ENCODE measurements at regions not wholly inside any gene's neighbourhood (a gene's known extent, or its start where the extent isn't known, plus 50 kb on each side); places are given as distances from the start of the nearest gene placed in this dataset.
"Not testable (repeated sequence)": the region's sequence is repeated elsewhere in the genome, so short reads cannot be mapped to it uniquely, and the experiment has no call there.

- no peak for DNase-seq
Measured at GRCh38 chr13:68597641-68598040, 1367.5 kb upstream of the PCDH9 start.

DNA sequence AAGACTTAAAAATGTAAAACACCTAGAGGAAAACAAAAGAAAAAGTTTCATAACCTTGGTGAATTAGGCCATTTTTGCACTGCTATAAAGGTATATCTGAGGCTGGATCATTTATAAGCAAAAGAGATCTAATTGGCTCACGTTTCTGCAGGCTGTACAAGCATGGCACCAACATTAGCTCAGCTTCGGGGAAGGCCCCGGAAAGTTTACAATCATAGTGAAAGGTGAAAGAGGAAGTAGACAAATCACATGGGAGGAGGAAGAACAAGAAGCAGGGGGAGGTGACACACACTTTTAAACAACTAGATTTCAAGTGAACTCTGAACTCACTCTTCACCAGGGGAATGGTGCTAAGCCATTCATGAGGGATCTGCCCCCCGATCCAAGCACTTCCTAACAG is 1358.5 kb upstream of the PCDH9 start:
- no peak for DNase-seq

GRCh38 chr13:68584776-68585175 is 1354.6 kb upstream of the PCDH9 start:
- DNase-seq: no peak

DNA sequence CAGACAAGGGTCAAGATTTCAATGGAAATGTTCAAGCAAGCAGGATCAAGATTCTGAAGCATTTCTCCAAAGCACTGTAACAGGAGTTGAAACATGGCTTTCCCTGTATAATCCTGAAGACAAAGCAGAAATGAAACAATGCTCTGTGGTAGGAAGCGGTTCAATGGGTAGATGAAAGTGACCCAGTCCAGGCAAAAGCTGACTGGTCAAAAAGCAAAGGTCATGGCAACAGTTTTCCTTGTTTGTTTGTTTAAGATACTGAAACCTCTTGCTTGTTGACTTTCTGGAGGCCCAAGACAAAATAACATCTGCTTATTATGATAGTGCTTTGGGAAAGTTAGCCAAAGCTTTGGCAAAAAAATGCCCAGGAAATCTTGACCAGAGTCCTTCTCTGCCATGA is 1343.9 kb upstream of the PCDH9 start:
- no peak for DNase-seq

DNA sequence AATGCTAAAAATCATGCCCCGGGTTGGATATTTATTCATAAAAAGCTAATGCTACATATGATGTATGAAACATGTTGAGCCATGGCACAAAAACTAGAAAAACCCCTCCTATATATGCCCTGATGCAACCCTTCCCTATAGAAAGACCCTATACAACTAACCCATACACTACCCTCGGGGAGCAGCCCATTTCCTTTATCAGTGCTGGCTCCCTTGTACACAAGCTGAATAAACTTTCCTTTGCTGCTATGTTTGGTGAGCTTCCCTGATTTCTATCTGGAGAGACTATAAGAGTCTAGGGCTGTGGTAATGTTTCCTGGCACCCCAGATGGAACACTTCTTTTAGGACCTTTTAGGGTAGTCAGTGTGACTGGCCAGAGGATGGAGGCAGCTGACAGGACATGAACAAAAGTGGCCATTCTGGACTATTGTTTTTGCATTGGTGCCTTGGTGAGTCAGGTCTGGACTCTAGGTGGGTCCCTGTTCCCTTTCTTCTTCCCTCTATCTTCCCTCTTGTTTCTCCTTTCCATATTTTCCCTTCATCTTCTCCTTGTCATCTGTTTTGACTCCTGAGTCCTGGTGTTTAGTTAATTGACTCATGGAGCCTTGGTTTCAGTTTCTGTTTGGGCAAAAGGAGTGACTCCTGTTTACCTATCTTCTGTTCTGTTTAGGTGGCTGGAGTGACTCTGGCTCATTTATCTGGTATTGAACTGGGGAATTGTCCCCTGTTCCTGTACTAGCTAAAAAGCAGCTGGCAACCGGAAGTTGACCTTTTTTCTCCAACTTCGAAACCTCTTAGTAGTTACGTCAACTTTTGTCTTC is 1321.8 kb upstream of the PCDH9 start:
- DNase-seq: no peak

- no peak for DNase-seq
Measured at GRCh38 chr13:68550330-68550729, 1320.2 kb upstream of the PCDH9 start.

- DNase-seq: no peak
Measured at GRCh38 chr13:68540244-68540643, 1310.1 kb upstream of the PCDH9 start.

GRCh38 chr13:68535329-68535728 is 1305.2 kb upstream of the PCDH9 start:
- DNase-seq: no peak

GRCh38 chr13:68527167-68527566 is 1297.0 kb upstream of the PCDH9 start:
- not testable (repeated sequence) for DNase-seq

DNA sequence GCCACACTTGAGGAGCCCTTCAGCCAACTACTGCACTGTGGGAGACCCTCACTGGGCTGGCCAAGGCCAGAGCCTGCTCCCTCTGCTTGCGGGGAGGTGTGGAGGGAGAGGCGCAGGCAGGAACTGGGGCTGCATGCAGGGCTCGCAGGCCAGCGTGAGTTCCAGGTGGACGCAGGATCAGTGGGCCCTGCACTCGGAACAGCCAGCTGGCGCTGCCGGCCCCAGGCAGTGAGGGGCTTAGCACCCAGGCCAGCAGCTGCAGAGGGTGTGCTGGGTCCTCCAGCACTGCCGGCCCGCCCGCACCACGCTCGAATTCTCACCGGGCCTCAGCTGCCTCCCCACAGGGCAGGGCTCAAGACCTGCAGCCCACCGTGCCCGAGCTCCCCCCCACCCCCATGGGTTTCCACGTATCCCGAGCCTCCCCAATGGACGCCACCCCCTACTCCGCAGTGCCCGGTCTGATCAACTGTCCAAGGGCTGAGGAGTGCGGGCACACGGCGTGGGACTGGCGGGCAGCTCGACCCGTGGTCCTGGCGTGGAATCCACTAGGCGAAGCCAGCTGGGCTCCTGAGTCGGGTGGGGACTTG is 1293.8 kb upstream of the PCDH9 start:
- no peak for DNase-seq

DNA sequence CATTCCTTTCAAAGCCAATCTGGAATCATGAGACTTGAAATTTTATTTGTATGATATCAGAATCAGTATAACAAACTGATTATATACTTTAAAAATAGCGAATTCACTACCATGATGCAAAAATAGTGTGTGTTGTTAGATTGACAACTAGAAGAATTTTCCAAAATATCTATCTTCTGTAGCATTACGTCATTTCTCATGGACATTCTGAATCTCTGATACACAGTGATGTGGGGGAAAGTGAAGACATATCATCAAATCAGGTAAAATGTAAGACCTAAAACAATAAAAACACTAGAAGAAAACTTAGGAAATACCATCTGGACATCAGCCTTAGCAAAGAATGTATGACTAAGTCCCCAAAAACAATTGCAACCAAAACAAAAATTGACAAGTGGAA is 1292.0 kb upstream of the PCDH9 start:
- DNase-seq: no peak

DNA sequence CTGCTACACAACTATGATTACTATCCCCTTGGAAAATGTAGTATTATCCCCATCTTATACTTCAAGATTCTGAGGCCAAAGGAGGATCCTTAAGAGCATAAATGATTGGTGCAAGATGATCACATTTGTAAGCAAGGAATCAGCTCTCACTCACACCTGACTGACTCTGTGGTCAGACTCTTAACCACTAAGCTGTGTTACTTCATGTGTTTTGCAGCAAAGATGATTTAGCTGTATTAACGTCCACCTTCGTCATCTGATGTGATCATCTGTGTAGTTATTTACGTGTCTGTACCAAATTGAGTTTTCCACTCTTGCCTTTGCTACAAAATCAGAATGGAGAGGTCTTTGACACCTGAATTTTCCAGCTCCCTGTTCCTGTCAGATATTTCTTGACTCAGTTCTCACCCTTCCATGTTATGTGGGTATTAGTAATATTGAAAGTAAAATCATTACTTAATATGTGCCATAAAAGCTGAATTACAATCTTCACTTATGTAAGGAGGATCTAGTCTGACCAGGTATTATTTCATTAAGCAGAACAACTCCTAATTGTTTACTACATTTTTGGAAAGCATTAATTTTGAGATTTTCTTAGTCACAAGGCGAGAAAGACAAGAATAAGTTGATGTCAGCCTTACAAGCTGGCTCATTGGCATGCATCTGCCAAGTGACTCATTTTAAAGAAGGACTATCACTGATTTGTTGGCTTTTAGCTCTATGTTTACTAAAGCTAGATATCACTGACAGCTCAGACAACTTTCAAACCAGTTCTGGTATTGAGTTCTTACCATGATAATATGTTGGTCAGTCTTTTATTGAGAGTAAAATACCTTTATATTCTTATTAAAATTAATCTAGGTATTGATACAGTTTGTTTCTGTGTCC is 1279.8 kb upstream of the PCDH9 start:
- no peak for DNase-seq

DNA sequence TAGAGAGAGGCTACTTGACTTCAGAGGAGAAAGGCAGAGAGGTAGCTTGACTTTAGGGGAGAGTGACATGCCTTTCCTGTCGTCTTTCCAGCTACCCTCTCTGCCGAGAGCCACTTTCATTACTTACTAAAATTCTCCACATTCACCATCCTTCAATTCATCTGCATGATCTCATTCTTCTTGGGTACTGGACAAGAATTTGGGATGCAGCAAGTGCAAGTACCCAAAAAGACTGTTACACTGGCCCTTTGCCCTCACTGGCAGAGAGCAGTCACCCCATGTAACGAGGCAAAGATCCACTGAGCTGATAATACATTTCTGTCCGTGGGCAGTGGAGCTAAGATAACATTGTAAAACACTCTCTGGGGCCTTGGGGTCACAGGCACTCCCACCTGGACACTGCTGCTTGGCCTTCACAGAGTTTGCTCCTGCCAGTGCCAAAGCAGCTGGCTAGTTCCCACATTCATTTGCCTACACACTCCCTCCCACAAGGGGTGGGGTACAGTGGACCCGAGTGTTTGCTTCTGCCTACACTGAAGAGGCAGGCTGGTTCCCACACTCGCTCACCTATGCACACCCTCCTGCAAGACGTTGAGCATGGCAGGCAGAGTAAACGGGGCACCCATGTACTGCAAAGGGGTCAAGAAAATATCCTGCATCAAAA is 1276.9 kb upstream of the PCDH9 start:
- DNase-seq: no peak

DNA sequence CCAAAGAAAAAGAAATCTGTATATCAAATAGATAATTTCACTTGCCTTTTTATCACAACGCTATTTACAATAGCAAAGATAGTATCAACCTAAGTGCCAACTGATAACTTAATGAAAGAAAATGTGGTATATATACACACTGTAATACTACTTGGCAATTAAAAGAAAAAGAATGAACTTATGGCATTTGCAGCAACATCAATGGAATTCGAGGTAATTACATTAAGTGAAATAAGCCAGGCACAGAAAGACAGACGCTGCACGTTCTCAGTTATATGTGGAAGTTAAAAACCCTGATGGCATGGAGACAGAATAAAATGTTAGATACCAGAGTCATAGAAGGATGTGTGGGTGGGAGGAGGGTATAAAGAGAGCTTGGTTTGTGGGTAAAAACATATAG is 1260.5 kb upstream of the PCDH9 start:
- DNase-seq: no peak

- no peak for DNase-seq
Measured at GRCh38 chr13:68481130-68481529, 1251.0 kb upstream of the PCDH9 start.

GRCh38 chr13:68473834-68474326 is 1243.7 kb upstream of the PCDH9 start:
- no peak for DNase-seq

GRCh38 chr13:68467160-68467559 is 1237.0 kb upstream of the PCDH9 start:
- DNase-seq: no peak

DNA sequence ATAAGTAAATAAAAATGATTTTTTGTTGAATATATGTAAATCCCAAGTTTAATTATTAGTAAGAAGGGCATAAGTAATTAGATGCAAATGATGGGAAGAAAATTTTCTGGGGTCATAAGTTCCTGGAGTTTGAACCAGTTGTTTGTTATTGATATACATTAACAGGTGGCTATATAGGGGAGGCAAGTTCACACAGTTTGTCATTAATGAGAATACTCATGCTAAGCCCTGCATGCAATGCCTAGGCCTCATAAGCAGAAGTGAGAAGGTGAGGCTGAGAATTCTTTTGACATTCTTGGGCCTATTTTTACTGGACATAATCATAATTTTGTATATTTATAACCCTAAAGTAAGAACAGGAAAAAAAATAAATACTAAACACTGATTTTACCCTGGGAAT is 1210.7 kb upstream of the PCDH9 start:
- DNase-seq: no peak

GRCh38 chr13:68439817-68440216 is 1209.7 kb upstream of the PCDH9 start:
- no peak for DNase-seq

DNA sequence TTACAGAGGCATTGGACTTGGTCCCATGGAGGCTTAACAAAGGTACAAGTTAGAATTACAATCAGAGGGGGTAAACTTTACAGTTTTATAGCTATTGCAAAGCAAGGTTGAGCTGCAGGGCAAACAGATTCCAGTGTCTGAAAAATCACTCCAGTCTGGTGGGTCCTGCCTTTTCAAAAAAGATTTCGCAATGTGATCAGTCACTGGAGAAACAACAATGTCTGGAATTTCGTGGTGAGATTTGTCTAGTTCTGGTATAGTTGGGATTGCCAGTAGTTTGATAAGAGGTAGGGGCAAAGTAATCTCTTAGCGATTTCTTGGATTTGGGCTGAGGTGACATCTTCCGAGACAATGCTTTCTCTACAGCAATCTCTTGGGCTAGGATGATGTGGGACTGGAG is 1198.2 kb upstream of the PCDH9 start:
- no peak for DNase-seq

DNA sequence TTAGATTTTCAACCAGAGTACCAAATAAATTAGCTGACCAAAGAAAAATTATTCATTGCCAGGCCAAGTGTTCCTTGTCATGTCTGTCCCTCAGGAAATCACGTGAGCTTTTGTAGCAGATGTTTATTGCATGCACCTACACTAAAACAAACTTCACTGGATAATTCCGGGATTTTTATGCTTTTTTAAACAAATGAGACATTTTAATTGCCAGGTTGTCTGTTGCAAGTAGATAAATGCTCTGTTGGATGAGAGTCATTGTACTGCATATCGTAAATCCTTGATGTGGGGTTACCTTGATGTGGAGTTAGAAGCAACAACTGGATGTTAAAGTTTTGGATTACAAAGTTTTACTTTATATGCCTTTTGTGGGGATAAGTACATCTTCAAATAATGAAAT is 1187.7 kb upstream of the PCDH9 start:
- DNase-seq: no peak

DNA sequence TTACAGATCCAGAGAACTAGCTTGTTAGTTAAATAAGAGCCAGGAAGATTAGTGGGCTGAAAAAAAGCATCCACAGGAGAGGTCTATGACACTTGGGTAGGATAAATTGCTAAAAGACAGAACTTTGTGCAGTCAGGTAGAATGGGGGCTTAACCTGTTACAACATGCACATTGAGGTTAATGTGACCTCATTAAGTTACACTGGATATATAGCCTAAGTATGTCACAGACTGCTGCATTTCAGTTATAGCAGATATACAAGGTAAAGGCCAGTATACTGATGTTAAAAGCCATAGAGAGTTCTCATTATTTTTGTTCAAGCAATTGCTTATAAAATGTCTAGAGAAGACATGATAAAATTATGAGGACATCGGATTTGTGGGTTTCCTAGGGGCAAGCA is 1179.9 kb upstream of the PCDH9 start:
- no peak for DNase-seq

DNA sequence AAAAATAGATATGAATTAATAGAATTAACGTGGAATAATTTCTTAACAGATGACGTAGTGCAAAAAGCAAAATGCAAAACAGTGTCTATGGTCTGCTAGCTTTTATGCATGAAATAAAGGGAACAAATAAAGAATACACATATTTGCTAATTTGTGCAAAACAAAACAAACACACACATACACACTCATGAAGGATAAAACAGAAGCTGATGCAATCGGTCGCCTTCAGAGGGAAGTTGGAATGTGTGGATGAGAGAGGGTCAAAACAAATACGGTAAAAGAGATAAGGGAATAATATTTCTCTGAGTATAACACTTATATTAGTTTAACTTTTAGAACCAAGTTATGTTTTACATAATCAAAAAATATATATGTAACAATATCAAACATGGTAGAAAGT is 1160.9 kb upstream of the PCDH9 start:
- DNase-seq: no peak

Data from NCI-H774 (cell line).